ENCODE measurements at regions not wholly inside any gene's neighbourhood (a gene's known extent, or its start where the extent isn't known, plus 50 kb on each side); places are given as distances from the start of the nearest gene placed in this dataset.

GRCh38 chr15:81443040-81443820 is 69.2 kb upstream of the TMC3 start:
- Histone ChIP-seq H3K4me3 (ENCODE audit: low read depth, low read length) (no peak overlapping the region), H3K36me3 (ENCODE audit: control insufficient read depth, insufficient read depth, low read length) (no peaks in the 10 kb centered on the region), H3K27me3 (ENCODE audit: control insufficient read depth, insufficient read depth, low read length) (no peaks in the 10 kb centered on the region)
- TF ChIP-seq CTCF (IDR thresholded peaks at IDR 0.05; ENCODE audit: insufficient read depth, low read depth, low read length) = no peak
- no peak for DNase-seq (ENCODE audit: low read depth)
- ChIA-PET CTCF (no interaction called here), POLR2A (no interaction called here)

GRCh38 chr15:81442454-81442853 is 68.4 kb upstream of the TMC3 start:
- H3K27me3 ChIP-seq (ENCODE audit: control insufficient read depth, insufficient read depth, low read length) = no peaks in the 10 kb centered on the region
- CTCF ChIA-PET = no interaction called here
- DNase-seq (ENCODE audit: low read depth) = no peak
- POLR2A ChIA-PET = no interaction called here
- TF ChIP-seq CTCF (IDR thresholded peaks at IDR 0.05; ENCODE audit: insufficient read depth, low read depth, low read length) = no peak
- no peaks in the 10 kb centered on the region for H3K36me3 ChIP-seq (ENCODE audit: control insufficient read depth, insufficient read depth, low read length)
- H3K4me3 ChIP-seq (ENCODE audit: low read depth, low read length) = no peak overlapping the region

GRCh38 chr15:81434851-81435250 is 60.8 kb upstream of the TMC3 start:
- H3K36me3 ChIP-seq (ENCODE audit: control insufficient read depth, insufficient read depth, low read length) = no peaks in the 10 kb centered on the region
- POLR2A ChIA-PET = no interaction called here
- no peaks in the 10 kb centered on the region for H3K27me3 ChIP-seq (ENCODE audit: control insufficient read depth, insufficient read depth, low read length)
- DNase-seq (ENCODE audit: low read depth) = no peak
- TF ChIP-seq CTCF (IDR thresholded peaks at IDR 0.05; ENCODE audit: insufficient read depth, low read depth, low read length) = no peak
- no peak overlapping the region for H3K4me3 ChIP-seq (ENCODE audit: low read depth, low read length)
- CTCF ChIA-PET = interaction anchor here (0.6 to 0.9 kb wide), 3 partner anchors 25 to 34 kb away, joined by 3 to 4 read pairs (median 3); no protein-coding TSS in a partner anchor

GRCh38 chr15:81433462-81433861 is 59.4 kb upstream of the TMC3 start:
- TF ChIP-seq CTCF (IDR thresholded peaks at IDR 0.05; ENCODE audit: insufficient read depth, low read depth, low read length) = no peak
- no peaks in the 10 kb centered on the region for H3K36me3 ChIP-seq (ENCODE audit: control insufficient read depth, insufficient read depth, low read length)
- no peak overlapping the region for H3K4me3 ChIP-seq (ENCODE audit: low read depth, low read length)
- POLR2A ChIA-PET = no interaction called here
- DNase-seq (ENCODE audit: low read depth) = no peak
- no peaks in the 10 kb centered on the region for H3K27me3 ChIP-seq (ENCODE audit: control insufficient read depth, insufficient read depth, low read length)
- CTCF ChIA-PET = no interaction called here

GRCh38 chr15:81432179-81432578 is 58.2 kb upstream of the TMC3 start:
- DNase-seq (ENCODE audit: low read depth) = no peak
- POLR2A ChIA-PET = no interaction called here
- CTCF ChIA-PET = no interaction called here
- Histone ChIP-seq H3K4me3 (ENCODE audit: low read depth, low read length) (no peak overlapping the region), H3K27me3 (ENCODE audit: control insufficient read depth, insufficient read depth, low read length) (no peaks in the 10 kb centered on the region), H3K36me3 (ENCODE audit: control insufficient read depth, insufficient read depth, low read length) (no peaks in the 10 kb centered on the region)
- no peak for TF ChIP-seq CTCF (IDR thresholded peaks at IDR 0.05; ENCODE audit: insufficient read depth, low read depth, low read length)
